ACHN (cell line): ENCODE measurements at regions not wholly inside any gene's neighbourhood (a gene's known extent, or its start where the extent isn't known, plus 50 kb on each side); places are given as distances from the start of the nearest gene placed in this dataset.
"Not testable (repeated sequence)": the region's sequence is repeated elsewhere in the genome, so short reads cannot be mapped to it uniquely, and the experiment has no call there.

Experiments
- DNase-seq: peaks from one replicate; pipeline ENCODE4 v3.0.0-alpha.2; 2015
- in situ Hi-C: cut with HindIII; loops from 2 replicates; pipeline ENCODE4 v1.10.0; 2017; ENCODE audit warnings: low sequenced_read_pairs, low pct_ligation_motif_present, low pct_unique_long_range_greater_than_20kb

DNA sequence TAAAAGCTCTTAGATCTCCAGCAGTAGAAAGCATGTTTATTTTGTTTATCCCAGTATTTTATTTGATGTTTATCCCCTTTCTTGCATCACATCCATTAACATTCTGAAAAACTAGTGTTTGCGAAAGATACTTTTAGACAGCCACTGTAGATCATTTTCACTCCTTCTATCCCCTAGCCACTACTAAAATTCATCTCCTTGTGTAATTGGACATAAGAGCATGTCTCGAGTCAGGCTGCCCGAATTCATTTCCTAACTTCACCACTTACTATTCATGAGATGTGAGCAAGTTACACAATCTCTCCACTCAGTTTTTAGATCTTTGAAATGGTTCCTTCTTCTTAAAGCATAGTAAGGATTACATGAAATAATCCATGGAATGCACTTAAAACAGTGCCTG is 514.0 kb downstream of the KLF5 start:
- DNase-seq, result no peak
- in situ Hi-C loops, result no loop called here

DNA sequence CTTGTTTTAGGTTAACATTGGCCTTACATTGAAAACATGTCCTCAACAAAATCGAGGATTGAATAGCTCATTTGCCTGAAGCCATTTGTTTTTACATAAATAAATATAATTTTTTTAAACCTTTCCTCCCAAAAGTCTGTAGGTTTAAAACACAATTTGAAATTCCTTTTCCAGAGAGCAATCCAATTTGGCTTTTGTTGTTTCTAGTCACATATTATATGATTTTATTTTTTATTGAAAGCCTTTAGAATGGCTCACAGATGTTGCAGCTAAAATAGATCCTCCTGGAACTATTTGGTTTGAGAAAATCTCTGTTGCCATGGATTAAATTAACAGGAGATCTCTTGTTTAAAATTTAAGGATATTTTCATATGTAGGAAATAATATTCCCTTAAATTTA is 512.6 kb downstream of the KLF5 start:
- in situ Hi-C loops, result no loop called here
- DNase-seq, result no peak

DNA sequence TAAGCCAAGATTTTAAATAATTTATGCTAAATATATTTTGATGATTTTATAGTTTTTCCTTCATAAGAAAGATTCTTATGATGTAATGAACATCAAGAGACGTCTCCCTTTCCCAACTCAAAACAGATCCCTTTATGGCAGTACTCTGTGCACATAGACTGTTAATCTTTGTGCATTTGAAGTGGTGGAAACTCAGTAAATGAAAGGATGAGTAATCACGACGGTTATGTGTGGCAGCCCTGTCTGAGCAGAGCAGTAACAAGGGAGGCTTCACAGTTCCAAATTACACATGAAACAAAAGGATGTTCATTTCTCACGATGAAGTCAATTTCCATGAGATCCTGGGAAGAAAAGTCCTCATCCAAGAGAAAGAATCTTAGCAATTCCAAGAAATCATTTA is 498.1 kb downstream of the KLF5 start:
- in situ Hi-C loops, result no loop called here
- DNase-seq, result no peak

DNA sequence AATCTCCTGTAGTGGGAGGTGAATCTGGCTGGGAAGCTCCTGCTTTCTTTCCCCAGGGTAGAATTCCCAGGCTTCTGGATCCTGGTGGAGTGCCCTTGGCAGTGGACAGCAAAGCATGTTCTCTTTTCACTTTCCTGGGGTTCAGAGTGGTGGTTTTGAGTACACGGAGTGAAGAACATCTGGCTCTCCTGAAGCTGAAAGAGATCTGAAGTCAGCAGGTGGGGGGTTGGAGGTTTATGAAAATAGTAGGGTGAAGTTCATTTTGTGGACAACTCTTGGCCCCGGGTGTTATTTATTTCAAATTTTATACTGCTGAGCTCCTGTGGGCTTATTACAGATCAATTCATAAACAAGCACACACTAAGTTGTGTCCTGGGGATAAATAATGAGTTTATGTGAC is 497.3 kb downstream of the KLF5 start:
- no peak for DNase-seq
- in situ Hi-C loops, result no loop called here

DNA sequence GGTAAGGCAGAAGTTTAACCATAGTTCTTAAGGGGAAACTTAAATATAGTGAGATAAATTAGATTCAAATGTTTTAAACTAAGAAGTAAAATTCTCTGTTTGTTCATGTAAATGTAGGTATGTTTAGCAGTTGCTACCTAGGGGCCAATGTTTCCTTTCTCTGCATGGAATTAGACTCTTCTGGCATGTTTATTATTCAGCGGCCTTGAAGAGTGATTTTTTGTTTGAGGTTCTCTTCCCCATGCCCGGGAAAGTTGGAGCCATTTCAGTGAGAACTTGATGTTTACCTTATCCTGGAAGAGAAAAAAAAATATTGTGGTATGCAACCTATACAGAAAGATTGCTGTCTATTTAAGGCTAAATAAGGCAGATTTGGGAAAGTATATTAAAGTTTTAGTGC is 492.9 kb downstream of the KLF5 start:
- in situ Hi-C loops, result no loop called here

DNA sequence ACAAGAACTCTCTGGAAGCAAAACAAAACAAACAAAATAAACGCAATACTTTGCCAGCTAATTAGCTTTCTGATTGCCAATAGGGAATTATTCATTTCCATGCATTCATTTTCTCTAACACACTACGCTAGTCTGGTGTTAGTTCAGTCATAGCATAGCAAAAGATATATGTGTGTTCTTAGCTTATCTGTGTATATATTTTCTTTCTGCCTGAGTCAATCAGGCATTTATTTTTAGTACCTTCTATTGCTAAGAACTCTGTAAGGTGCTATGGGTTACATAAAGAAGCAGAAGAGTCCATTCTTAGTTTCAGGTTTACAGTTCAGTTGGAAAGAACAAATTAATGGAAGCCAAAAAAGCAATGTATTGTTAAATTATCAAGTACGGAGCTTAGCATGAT is 490.9 kb downstream of the KLF5 start:
- in situ Hi-C loops, result no loop called here

More for the DNA sequence above, 492.9 kb downstream of the KLF5 start:
- no peak for DNase-seq

DNA sequence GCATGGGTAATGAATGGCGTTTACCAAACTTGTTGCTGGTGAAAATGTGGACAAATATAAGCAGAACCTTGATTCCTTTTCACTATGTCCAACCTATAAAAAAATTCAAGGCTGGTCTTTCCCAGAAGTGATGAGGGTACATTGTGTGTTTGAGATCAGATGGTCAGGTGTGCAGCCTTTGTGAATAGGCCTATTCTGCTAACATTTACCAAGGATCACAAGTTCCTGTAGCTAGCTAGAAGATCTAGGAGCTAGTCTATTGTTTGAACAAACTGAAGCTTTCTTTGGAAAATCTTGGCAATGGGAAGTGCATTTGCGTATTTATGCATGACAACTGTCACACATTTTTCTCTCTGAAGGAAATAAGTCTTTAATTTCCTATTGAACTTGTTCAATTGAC is 489.6 kb downstream of the KLF5 start:
- in situ Hi-C loops, result no loop called here
- no peak for DNase-seq

More for the DNA sequence above, 490.9 kb downstream of the KLF5 start:
- DNase-seq, result no peak

DNA sequence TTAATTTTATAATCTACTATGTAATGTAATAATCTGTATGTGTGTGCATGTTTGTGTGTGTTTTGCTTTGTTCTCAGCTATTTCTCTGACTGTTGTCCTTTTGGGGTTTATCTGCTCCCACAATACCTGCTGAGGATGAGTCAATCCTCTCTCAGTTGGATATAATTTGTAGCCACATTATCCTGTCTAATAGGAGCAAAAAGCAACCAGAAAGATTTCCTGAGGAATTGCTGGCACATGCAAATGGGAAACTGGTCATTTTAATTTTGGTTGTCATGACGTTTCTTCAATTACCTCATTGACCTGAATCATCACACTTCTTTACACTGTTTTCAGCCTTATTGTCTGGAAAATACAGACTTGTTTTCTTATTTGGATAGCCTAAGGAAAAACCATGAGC is 488.4 kb downstream of the KLF5 start:
- DNase-seq, result no peak
- in situ Hi-C loops, result no loop called here

DNA sequence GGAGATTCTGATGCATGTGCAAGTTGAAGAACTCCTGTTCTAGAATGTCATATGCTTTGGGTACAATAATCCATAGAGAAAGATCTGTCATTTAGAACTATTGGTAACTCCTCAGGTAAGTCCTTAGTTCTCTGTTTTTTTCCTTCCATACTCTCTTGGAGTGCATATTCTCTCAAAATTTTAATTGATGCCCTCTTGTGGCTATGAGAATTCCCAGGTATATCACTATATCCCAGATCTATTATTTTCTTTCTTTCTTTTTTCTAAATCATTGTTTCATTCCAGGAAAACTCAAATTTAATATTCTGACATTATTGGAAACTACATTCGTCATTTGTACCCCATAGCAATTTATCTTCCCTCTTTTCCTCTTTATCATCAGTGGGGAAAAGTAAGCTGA is 485.4 kb downstream of the KLF5 start:
- in situ Hi-C loops, result no loop called here
- no peak for DNase-seq

DNA sequence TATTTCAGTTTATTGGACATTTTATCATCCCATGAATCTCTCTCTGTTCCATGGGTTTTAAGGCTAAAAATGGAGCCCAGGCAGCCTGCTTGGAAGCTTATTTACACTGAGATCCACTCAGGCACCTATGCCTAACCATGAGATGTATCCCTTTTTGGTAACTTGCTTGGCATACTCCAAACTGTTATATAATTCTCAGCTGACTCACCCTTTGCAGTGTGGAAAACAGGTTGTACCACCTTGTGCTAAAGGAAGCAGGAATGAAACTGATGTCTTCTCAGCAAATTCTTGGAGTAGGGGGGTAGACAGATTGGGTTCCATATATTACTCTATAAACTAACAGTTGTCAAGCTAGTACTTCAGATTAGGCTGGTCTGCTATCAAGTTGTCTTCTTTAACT is 483.6 kb downstream of the KLF5 start:
- no peak for DNase-seq
- in situ Hi-C loops, result no loop called here

DNA sequence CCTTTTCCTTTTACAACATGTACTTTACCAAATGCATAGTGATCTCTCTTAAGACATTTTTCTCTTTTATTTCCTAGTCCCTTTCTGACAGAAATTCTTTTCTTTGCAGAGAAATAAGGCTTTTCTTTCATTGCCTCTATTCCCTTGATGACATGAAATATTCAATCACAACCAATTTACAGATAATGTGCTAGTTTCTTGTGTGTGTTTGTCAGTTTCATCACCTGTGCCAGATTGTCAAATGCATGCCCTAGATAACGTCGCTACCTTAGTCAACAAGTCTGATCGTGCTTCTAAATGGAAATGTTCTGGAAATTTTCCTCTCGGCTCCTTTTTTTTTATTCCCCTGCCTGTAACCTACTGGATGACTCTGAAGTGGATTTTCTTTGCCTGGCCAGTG is 478.1 kb downstream of the KLF5 start:
- no peak for DNase-seq
- in situ Hi-C loops, result no loop called here

DNA sequence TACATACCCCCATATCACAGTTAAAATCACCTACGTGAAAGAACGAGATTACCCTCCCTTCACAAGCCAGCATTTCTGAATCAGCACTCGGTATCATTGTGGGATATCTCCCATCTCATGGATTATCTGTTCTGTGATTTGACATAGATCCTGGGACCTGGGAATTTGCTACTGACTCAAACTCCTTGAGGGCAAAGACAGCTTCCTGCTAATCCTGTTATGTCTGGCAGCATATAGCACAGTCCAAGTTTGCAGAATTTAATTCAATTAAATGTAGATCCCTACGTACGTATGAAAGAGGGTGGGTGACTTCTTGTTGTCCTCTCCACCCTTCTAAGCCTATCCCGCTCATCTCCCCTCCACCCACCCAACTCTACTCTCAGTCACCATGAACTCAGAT is 476.5 kb downstream of the KLF5 start:
- no peak for DNase-seq
- in situ Hi-C loops, result no loop called here

DNA sequence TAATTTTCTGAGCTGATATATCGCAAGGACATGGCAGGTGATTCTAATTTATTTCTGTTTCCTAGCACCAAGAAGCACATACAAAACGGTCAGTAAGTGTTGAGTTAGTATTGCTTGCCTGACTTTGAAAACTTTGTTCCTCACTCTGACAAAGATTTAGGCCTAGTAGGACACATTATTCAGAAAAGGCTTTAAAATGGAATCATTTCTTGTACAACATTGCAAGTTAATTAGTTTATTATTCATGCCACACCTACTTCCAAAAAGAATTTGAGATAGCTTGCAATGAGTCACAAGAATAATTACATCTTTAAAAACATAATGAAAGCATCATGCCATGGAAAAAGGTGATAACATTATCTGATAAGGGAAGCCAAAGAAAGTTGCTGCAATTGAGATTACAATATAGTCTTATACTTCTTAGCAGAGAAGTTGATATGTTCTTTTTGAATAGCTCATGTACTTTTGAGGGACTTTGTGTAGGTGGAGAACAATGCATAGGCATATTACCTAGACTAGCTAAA is 474.2 kb downstream of the KLF5 start:
- in situ Hi-C loops, result no loop called here
- no peak for DNase-seq

DNA sequence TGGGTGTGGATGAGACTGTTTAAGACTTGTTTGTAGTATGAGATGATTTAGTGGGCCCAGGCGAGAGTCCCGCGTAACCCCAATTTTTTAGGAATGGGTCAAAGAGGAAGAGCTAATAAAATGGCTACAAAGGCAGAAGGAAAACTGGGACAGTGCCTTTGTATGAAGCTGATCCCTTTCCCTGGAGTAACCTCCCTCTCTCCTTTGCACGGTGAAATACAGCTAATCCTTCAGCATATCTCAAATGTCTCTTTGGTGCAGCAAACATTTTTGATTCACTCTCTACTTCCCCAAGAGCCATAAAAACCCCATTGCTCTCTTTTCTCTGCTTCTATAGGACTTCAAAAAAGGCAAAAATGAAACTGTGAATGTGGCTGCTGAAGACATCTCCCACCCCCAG is 473.8 kb downstream of the KLF5 start:
- in situ Hi-C loops, result no loop called here
- DNase-seq, result no peak

DNA sequence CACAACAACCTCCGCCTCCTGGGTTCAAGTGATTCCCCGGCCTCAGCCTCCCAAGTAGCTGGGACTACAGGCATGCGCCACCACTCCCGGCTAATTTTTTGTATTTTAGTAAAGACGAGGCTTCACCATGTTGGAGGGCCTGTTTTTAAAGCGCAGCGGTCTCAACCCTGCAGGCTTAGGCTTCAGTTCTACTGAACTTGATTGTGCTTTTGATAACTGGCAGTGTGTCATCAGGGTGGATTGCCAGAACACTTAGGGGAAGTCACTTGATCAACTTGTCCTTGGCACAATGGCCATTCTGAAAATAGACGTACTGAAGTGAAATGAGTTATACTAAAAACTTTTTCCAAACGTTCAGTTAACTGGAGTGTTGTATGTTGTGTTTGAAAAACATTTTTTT is 472.2 kb downstream of the KLF5 start:
- in situ Hi-C loops, result no loop called here
- no peak for DNase-seq

DNA sequence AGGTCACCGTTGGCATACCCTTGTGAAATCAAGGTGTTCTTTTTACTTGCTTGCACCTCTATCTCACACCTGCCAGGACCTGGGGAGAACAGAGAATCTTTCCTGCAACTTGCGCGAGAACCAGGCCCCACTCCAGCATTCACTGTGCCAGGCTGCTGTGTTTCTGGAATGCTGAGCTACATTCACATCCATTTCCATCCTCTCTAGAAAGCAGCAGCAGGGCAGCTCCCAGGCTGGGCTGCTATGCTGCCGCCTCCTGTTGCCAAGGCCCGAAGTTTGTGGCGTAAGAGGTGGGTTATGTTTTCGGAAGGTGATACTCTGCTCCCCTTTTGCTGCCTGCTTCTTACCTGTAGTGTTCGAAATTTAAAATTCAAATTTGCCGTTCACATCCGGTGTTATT is 464.1 kb downstream of the KLF5 start:
- in situ Hi-C loops, result no loop called here
- no peak for DNase-seq

DNA sequence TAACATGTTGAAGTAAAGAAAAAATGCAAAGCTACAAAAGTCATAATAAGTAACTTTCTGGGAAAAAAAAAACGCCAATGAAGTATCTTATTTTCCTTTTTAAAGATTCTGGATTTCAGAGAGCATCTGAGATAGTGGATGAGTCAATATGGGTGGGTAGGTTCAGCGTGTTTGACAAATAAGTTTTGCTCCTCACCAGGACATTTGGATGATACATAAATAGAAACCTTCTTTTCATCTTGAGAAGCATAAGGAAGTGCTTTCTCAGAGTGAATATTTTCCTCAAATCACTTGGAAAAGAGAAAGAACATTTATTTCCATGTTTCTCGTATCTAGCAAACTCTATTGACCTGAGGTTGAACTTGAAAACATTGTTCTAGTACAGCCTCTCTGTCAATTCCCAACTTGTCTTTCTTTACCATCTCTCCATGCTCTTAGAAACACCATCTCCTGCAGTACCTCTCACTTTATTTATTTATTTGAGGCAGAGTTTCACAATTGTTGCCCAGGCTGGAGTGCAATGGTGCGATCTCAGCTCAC is 463.2 kb downstream of the KLF5 start:
- no peak for DNase-seq
- in situ Hi-C loops, result no loop called here

DNA sequence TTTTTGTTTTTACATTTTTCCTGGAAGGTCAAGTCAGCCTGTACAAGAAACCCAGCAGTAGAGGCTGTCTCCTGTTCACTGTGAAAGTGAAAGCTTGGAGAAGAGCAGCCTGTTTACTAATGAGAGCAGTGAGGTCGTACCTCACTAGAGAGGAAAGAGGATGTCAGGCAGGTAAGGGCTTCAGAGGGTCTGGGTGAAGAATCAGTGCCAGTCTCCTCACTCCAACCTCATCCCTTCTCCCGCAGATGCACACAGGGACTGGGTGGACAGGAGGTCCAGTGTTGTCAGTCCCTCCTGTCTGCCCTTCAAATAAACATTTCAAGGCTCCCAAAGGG is 462.5 kb downstream of the KLF5 start:
- DNase-seq, result no peak
- in situ Hi-C loops, result no loop called here

DNA sequence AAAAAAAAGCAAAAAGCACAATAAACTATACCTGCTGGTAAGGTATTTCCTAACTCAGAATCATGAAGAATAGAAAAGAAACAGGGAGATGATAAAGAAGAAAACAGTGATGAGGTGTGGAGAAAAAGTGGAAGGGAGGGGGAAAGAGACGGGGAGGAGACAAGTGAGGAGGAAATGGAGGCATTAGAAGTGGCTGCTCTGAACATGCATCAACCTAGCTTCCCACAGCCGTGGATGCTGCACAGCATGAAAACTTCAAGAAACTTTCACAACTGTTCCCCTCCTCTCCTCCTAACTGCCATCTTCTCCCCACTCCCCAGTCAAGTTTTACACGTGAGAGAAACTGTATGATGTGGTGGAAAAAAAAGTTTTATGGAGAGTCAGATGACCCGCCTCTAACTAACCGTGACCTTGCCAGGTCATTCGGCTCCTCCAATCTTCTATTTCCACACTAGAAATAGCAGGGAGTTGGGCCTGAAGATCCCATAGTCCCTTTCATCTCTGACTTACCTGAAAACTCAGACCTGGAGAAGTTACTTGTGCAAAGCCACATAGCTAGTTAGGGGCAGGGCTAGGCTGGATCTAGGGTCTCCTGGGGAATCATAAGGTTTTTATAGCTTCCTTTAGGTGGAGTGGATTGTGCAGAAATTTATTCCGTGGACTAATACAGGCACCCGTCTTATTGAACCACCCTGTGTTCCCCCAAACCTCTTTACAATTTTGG is 461.9 kb downstream of the KLF5 start:
- no peak for DNase-seq
- in situ Hi-C loops, result no loop called here

DNA sequence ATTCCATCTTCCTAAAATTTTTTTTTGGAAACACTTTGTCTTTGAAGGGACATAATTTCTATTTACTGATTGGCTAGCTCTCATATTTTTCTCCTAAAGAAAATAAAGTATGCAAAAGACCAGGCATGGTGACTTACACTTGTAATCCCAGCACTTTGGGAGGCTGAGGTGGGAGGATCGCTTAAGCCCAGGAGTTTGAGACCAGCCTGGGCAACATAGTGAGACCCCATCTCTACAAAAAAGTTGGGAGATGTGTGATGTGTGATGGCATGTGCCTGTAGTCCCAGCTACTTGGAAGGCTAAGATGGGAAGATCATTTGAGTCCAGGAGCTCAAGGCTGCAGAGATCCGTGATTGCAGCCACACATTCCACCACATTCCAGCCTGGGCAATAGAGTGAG is 461.3 kb downstream of the KLF5 start:
- in situ Hi-C loops, DNase-seq: not testable (repeated sequence)
